ENCODE measurements at regions not wholly inside any gene's neighbourhood (a gene's known extent, or its start where the extent isn't known, plus 50 kb on each side); places are given as distances from the start of the nearest gene placed in this dataset.
"Not testable (repeated sequence)": the region's sequence is repeated elsewhere in the genome, so short reads cannot be mapped to it uniquely, and the experiment has no call there.

- no peak for FAIRE-seq
- TF ChIP-seq SPI1 (IDR thresholded peaks at IDR 0.05; ENCODE audit: low read depth, low read length) (no peak), TAF1 (IDR thresholded peaks at IDR 0.05; ENCODE audit: low read depth, low read length) (no peak), PAX5 (IDR thresholded peaks at IDR 0.05; ENCODE audit: insufficient read depth, low read length, severe bottlenecking) (no peak), POU2F2 (IDR thresholded peaks at IDR 0.05; ENCODE audit: low read depth, low read length) (no peak), POLR2A (IDR thresholded peaks at IDR 0.05; ENCODE audit: low read depth, low read length) (no peak), POLR2AphosphoS5 (IDR thresholded peaks at IDR 0.05; ENCODE audit: low read depth, low read length) (no peak)
Measured at GRCh38 chr17:63035695-63036094, 69.7 kb downstream of the TANC2 start.

GRCh38 chr17:63039342-63039741 is 73.3 kb downstream of the TANC2 start:
- TF ChIP-seq POU2F2 (IDR thresholded peaks at IDR 0.05; ENCODE audit: low read depth, low read length) (no peak), POLR2A (IDR thresholded peaks at IDR 0.05; ENCODE audit: low read depth, low read length) (no peak), PAX5 (IDR thresholded peaks at IDR 0.05; ENCODE audit: insufficient read depth, low read length, severe bottlenecking) (no peak), POLR2AphosphoS5 (IDR thresholded peaks at IDR 0.05; ENCODE audit: low read depth, low read length) (no peak), SPI1 (IDR thresholded peaks at IDR 0.05; ENCODE audit: low read depth, low read length) (no peak)
- FAIRE-seq (no peak), DNase-seq (ENCODE audit: insufficient read length, low spot score) (no peak)

More at GRCh38 chr17:63035695-63036094, 69.7 kb downstream of the TANC2 start:
- DNase-seq (ENCODE audit: insufficient read length, low spot score) = no peak

GRCh38 chr17:63039899-63040602 is 74.0 kb downstream of the TANC2 start:
- TF ChIP-seq SPI1 (IDR thresholded peaks at IDR 0.05; ENCODE audit: low read depth, low read length) = peak; percentile 62; the same call in 1 of the 2 replicates
- no peak for TF ChIP-seq TAF1 (IDR thresholded peaks at IDR 0.05; ENCODE audit: low read depth, low read length)
- no peak for TF ChIP-seq PAX5 (IDR thresholded peaks at IDR 0.05; ENCODE audit: insufficient read depth, low read length, severe bottlenecking)
- DNase-seq (ENCODE audit: insufficient read length, low spot score) = peak; percentile 2
- FAIRE-seq = peak; percentile 57

GRCh38 chr17:63040816-63041215 is 74.8 kb downstream of the TANC2 start:
- DNase-seq (ENCODE audit: insufficient read length, low spot score) (no peak), FAIRE-seq (no peak)
- TF ChIP-seq POU2F2 (IDR thresholded peaks at IDR 0.05; ENCODE audit: low read depth, low read length) (no peak), SPI1 (IDR thresholded peaks at IDR 0.05; ENCODE audit: low read depth, low read length) (no peak), TAF1 (IDR thresholded peaks at IDR 0.05; ENCODE audit: low read depth, low read length) (no peak)

GRCh38 chr17:63041251-63041650 is 75.2 kb downstream of the TANC2 start:
- DNase-seq (ENCODE audit: insufficient read length, low spot score) = no peak
- FAIRE-seq = no peak
- no peak for TF ChIP-seq SPI1 (IDR thresholded peaks at IDR 0.05; ENCODE audit: low read depth, low read length)
- no peak for TF ChIP-seq PAX5 (IDR thresholded peaks at IDR 0.05; ENCODE audit: insufficient read depth, low read length, severe bottlenecking)

GRCh38 chr17:63041722-63042121 is 75.7 kb downstream of the TANC2 start:
- TF ChIP-seq POLR2AphosphoS5 (IDR thresholded peaks at IDR 0.05; ENCODE audit: low read depth, low read length) (no peak), POLR2A (IDR thresholded peaks at IDR 0.05; ENCODE audit: low read depth, low read length) (no peak), PAX5 (IDR thresholded peaks at IDR 0.05; ENCODE audit: insufficient read depth, low read length, severe bottlenecking) (no peak), SPI1 (IDR thresholded peaks at IDR 0.05; ENCODE audit: low read depth, low read length) (no peak)
- no peak for DNase-seq (ENCODE audit: insufficient read length, low spot score)
- FAIRE-seq = no peak

- TF ChIP-seq TAF1 (IDR thresholded peaks at IDR 0.05; ENCODE audit: low read depth, low read length) (no peak), SPI1 (IDR thresholded peaks at IDR 0.05; ENCODE audit: low read depth, low read length) (no peak), PAX5 (IDR thresholded peaks at IDR 0.05; ENCODE audit: insufficient read depth, low read length, severe bottlenecking) (no peak), POLR2A (IDR thresholded peaks at IDR 0.05; ENCODE audit: low read depth, low read length) (no peak), POU2F2 (IDR thresholded peaks at IDR 0.05; ENCODE audit: low read depth, low read length) (no peak), POLR2AphosphoS5 (IDR thresholded peaks at IDR 0.05; ENCODE audit: low read depth, low read length) (no peak)
- DNase-seq (ENCODE audit: insufficient read length, low spot score) (no peak), FAIRE-seq (no peak)
Measured at GRCh38 chr17:63042256-63042812, 76.3 kb downstream of the TANC2 start.

- not testable (repeated sequence) for FAIRE-seq; DNase-seq (ENCODE audit: insufficient read length, low spot score)
Measured at GRCh38 chr17:63057560-63057959, 91.5 kb downstream of the TANC2 start.

GRCh38 chr17:63066158-63066813 is 100.3 kb downstream of the TANC2 start:
- DNase-seq (ENCODE audit: insufficient read length, low spot score) (no peak), FAIRE-seq (no peak)
- TF ChIP-seq SPI1 (IDR thresholded peaks at IDR 0.05; ENCODE audit: low read depth, low read length) (no peak), POU2F2 (IDR thresholded peaks at IDR 0.05; ENCODE audit: low read depth, low read length) (no peak), PAX5 (IDR thresholded peaks at IDR 0.05; ENCODE audit: insufficient read depth, low read length, severe bottlenecking) (no peak), POLR2A (IDR thresholded peaks at IDR 0.05; ENCODE audit: low read depth, low read length) (no peak), TAF1 (IDR thresholded peaks at IDR 0.05; ENCODE audit: low read depth, low read length) (no peak), POLR2AphosphoS5 (IDR thresholded peaks at IDR 0.05; ENCODE audit: low read depth, low read length) (no peak)

GRCh38 chr17:63069245-63069644 is 103.2 kb downstream of the TANC2 start:
- no peak for DNase-seq (ENCODE audit: insufficient read length, low spot score)
- TF ChIP-seq TAF1 (IDR thresholded peaks at IDR 0.05; ENCODE audit: low read depth, low read length) = no peak
- no peak for TF ChIP-seq SPI1 (IDR thresholded peaks at IDR 0.05; ENCODE audit: low read depth, low read length)
- TF ChIP-seq POU2F2 (IDR thresholded peaks at IDR 0.05; ENCODE audit: low read depth, low read length) = no peak
- TF ChIP-seq POLR2A (IDR thresholded peaks at IDR 0.05; ENCODE audit: low read depth, low read length) = no peak
- TF ChIP-seq POLR2AphosphoS5 (IDR thresholded peaks at IDR 0.05; ENCODE audit: low read depth, low read length) = no peak
- TF ChIP-seq PAX5 (IDR thresholded peaks at IDR 0.05; ENCODE audit: insufficient read depth, low read length, severe bottlenecking) = no peak
- FAIRE-seq = no peak
